NK-92 treated with Interleukin-12 subunit alpha and Interleukin-12 subunit beta, amount 100 ng/mL, for 24 hours (cell line): ENCODE measurements at regions not wholly inside any gene's neighbourhood (a gene's known extent, or its start where the extent isn't known, plus 50 kb on each side); places are given as distances from the start of the nearest gene placed in this dataset.

ENCODE experiments used
- DNase-seq: peaks from one replicate; lab custom pipeline; 2025; lab: John Stamatoyannopoulos, UW

- DNase-seq: no peak
Measured at GRCh38 chr14:53355581-53356112, 202.5 kb upstream of the DDHD1 start.

DNA sequence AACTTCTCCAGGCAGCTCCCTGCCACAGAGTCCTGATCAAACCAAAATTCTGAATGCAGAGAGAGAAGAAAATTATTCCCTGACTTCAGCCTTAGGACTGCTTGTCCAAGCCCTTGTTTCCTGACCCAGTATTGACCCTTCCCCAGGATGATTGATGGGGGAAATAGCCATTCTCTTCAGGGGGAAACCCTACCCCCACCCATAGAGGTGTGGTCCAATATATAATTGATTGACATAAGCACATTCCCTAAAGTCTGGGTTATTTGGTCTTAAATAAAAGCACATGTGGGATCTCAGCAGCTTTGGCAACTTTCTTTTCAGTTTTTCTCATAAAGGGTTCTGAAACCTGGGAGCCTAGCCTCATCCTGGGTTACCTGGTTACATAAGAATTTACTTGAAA, 201.2 kb upstream of the DDHD1 start:
- no peak for DNase-seq

- no peak for DNase-seq
Measured at GRCh38 chr14:53350866-53351265, 197.7 kb upstream of the DDHD1 start.

DNA sequence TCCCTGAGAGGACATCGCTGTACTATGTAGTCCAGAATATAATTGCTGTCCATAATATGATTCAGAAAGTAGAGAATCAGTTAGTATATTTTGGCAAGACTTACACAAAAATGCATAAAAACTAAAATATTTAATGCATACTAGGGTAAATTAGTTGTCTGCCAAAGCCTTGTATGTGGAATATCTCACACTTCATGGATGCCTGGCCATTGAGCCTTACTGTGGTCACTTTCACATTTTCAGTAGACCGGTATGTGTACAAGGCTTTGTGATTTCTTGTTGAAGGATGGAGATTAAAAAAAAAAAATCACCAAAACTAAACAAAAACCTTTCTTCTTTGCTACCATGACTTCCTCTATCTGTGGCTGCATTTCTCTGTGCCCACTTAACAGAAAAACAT, 197.3 kb upstream of the DDHD1 start:
- DNase-seq: no peak

GRCh38 chr14:53346988-53347387, 193.9 kb upstream of the DDHD1 start:
- no peak for DNase-seq

DNA sequence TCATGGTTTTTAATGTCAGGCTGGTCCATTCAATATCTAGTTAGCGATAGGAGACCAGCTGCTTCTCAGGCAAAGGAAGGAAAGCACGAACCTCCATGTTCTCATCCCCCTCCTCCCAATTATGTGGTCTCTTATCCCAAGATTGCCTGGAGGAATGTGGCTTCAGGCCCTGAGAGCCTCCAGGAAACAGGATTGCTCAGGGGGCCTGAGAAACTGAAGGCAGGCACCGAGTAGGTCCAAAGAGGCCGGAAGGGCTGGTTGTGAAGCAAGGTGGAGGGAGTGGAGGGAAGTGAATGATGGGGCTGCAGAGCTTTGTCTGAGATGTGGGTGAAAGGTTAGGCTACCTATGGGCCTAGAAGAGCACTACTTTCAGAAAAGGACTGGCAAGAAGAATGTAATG, 188.2 kb upstream of the DDHD1 start:
- no peak for DNase-seq

- no peak for DNase-seq
Measured at GRCh38 chr14:53338192-53338591, 185.1 kb upstream of the DDHD1 start.

DNA sequence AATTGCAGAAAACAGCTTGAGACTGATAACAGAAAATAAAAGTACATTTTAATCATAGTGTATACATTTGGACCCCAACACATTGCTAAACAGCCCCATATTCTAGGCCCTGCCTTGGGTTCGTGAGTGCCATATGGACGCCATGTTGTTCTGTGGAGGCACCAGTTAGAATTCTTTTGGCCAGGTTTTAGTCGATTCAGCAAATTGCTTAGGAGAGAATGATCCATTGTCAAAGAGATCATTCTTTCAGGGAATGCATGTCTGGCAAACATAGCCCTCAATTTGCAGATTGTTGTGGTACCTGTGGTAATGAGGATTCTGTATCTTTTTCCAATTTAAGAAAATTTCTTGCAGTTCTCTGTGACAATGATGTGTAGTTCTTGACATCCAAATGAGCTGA, 183.6 kb upstream of the DDHD1 start:
- no peak for DNase-seq

GRCh38 chr14:53333809-53334208, 180.7 kb upstream of the DDHD1 start:
- no peak for DNase-seq

DNA sequence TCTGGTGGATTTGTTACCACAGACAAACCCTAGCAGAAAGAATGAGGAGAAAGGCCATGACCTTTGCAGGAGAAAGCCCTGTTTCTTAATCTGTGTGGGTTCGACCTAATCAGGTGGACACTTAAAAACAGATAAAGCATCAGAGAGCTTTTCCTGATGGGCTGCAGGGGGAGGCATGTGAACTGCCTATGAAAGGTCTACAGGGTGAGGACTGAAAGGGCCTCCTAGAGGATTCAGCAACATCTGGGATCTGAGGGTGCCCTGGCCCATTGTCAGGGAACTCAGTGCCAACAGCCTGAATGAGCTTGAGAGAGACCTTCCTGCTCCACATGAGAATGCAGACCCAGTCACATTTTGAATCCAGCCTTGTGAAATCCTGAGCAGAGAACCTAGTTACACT, 178.8 kb upstream of the DDHD1 start:
- no peak for DNase-seq

GRCh38 chr14:53331247-53331646, 178.1 kb upstream of the DDHD1 start:
- DNase-seq: no peak

- no peak for DNase-seq
Measured at GRCh38 chr14:53330441-53330840, 177.3 kb upstream of the DDHD1 start.

- no peak for DNase-seq
Measured at GRCh38 chr14:53328841-53329240, 175.7 kb upstream of the DDHD1 start.

GRCh38 chr14:53327716-53328115, 174.6 kb upstream of the DDHD1 start:
- DNase-seq: no peak

- no peak for DNase-seq
Measured at GRCh38 chr14:53325176-53325806, 172.2 kb upstream of the DDHD1 start.

DNA sequence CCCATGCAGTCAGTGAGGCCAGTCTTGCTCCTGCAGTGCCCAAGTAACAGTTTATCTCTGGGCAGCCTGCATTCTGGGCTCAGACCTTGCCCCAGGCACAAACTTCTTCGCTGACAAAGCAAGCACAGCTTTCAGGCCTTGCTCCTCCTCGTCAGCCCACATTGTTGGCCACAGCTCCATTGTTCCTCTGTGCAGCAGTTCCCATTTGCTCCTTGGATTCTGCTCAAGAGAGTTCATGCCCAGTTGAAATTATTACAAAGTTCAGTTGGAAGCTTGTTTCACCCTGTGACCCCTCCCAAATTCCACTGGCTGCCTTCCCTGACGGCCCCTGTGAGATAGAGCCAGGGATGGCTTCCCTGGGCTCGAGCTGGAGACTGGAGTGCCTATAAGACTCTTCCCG, 163.4 kb upstream of the DDHD1 start:
- DNase-seq: no peak

GRCh38 chr14:53310412-53310811, 157.3 kb upstream of the DDHD1 start:
- DNase-seq: no peak

- DNase-seq: no peak
Measured at GRCh38 chr14:53306911-53307310, 153.8 kb upstream of the DDHD1 start.

DNA sequence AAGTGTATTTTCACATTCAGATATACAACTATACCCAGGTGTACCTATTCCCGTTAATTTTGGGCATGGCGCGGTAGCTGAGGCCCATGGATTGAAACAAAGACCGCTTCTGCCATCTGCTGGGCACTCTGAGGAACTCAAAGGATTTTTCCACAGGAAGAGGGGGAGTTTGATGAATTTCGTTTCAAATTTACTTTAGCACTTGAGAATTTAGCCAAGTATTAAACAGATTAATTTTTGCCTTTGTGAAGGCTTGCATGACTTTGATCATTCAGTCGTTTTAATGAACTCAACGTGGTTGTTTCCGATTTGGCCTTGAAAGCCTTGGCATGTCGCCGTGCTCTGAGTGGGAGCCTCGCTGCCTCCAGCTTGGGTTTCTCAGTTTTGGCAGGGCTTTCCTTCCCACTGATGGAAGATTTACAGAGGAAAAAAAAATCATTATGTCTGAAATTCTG, 153.2 kb upstream of the DDHD1 start:
- no peak for DNase-seq

- DNase-seq: no peak
Measured at GRCh38 chr14:53304726-53305381, 151.7 kb upstream of the DDHD1 start.

DNA sequence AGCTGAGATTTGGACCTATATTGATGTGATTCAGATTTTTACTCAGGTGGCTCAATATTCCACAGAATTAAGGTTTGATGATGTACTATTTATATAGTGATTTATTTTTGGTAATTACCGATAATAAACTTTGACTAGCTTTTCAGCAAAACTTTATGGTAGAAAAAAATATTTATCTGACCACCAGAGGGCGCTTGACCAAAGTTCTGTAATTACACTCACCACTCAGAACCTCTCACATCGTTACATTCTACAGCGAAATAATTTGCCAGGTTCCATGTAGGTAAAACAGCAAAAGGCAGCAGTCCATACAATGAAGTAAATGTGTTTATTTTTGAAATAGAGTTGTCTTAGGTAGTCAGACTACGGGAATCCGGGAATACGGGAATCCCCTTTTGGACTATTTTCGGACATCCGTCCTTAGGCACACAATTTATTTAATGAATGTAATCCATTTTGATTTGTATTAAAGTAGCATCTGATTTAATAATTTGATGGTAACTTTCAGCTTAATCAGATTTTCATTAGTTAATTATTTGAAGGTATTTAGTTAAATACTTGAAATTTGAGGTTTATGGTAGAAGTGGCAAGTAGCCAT, 143.0 kb upstream of the DDHD1 start:
- no peak for DNase-seq

GRCh38 chr14:53295372-53295771, 142.2 kb upstream of the DDHD1 start:
- DNase-seq: no peak

DNA sequence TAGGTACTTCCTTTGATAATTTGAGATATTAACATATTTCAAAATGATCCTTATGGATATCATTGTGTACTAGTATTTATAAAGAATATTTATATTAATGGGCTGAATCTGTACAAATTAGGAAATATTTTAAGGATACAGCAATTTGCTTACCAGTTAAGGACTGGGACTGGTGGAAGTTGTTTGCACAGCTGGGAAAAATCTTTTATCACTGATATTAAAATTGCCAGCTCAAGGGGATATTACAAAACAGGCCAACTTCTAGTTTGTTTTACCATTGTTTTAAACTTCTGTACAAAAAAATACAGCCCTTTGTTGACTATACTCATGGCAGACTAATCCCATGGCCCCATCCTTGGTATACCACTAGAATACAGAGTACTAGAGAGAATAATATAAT, 133.2 kb upstream of the DDHD1 start:
- no peak for DNase-seq
